ENCODE measurements at regions not wholly inside any gene's neighbourhood (a gene's known extent, or its start where the extent isn't known, plus 50 kb on each side); places are given as distances from the start of the nearest gene placed in this dataset.
"Not testable (repeated sequence)": the region's sequence is repeated elsewhere in the genome, so short reads cannot be mapped to it uniquely, and the experiment has no call there.

- no peak for DNase-seq (ENCODE audit: low spot score)
These were observed 216.9 kb downstream of the RPAP3 start for GRCh38 chr12:47488888-47489287.

GRCh38 chr12:47481041-47481440, 224.8 kb downstream of the RPAP3 start:
- DNase-seq (ENCODE audit: low spot score): no peak

GRCh38 chr12:47478426-47478825, 227.4 kb downstream of the RPAP3 start:
- DNase-seq (ENCODE audit: low spot score): no peak

- DNase-seq (ENCODE audit: low spot score): no peak
These were observed 232.7 kb downstream of the RPAP3 start for GRCh38 chr12:47473091-47473490.

GRCh38 chr12:47470349-47470748, 235.5 kb downstream of the RPAP3 start:
- DNase-seq (ENCODE audit: low spot score): not testable (repeated sequence)

- not testable (repeated sequence) for DNase-seq (ENCODE audit: low spot score)
These were observed 241.9 kb downstream of the RPAP3 start for GRCh38 chr12:47463918-47464317.

- no peak for DNase-seq (ENCODE audit: low spot score)
These were observed 247.6 kb downstream of the RPAP3 start for GRCh38 chr12:47458279-47458678.

- no peak for DNase-seq (ENCODE audit: low spot score)
These were observed 256.0 kb downstream of the RPAP3 start for GRCh38 chr12:47449797-47450196.

GRCh38 chr12:47442310-47442709, 263.5 kb downstream of the RPAP3 start:
- DNase-seq (ENCODE audit: low spot score): no peak

- no peak for DNase-seq (ENCODE audit: low spot score)
These were observed 264.3 kb downstream of the RPAP3 start for GRCh38 chr12:47441490-47441889.

- no peak for DNase-seq (ENCODE audit: low spot score)
These were observed 267.7 kb downstream of the RPAP3 start for GRCh38 chr12:47438175-47438574.

- DNase-seq (ENCODE audit: low spot score): no peak
These were observed 268.3 kb downstream of the RPAP3 start for GRCh38 chr12:47437570-47437969.

GRCh38 chr12:47433876-47434275, 272.0 kb downstream of the RPAP3 start:
- no peak for DNase-seq (ENCODE audit: low spot score)

GRCh38 chr12:47426678-47427309, 279.0 kb downstream of the RPAP3 start:
- not testable (repeated sequence) for DNase-seq (ENCODE audit: low spot score)

- no peak for DNase-seq (ENCODE audit: low spot score)
These were observed 283.2 kb downstream of the RPAP3 start for GRCh38 chr12:47422611-47423010.

GRCh38 chr12:47419497-47419896, 286.3 kb downstream of the RPAP3 start:
- DNase-seq (ENCODE audit: low spot score): no peak

- no peak for DNase-seq (ENCODE audit: low spot score)
These were observed 287.9 kb downstream of the RPAP3 start for GRCh38 chr12:47417955-47418354.

- no peak for DNase-seq (ENCODE audit: low spot score)
These were observed 288.7 kb downstream of the RPAP3 start for GRCh38 chr12:47417121-47417520.

- no peak for DNase-seq (ENCODE audit: low spot score)
These were observed 290.8 kb downstream of the RPAP3 start for GRCh38 chr12:47415054-47415453.

GRCh38 chr12:47414511-47414910, 291.3 kb downstream of the RPAP3 start:
- no peak for DNase-seq (ENCODE audit: low spot score)

- no peak for DNase-seq (ENCODE audit: low spot score)
These were observed 292.0 kb downstream of the RPAP3 start for GRCh38 chr12:47413806-47414205.

- DNase-seq (ENCODE audit: low spot score): no peak
These were observed 293.1 kb downstream of the RPAP3 start for GRCh38 chr12:47412601-47413236.

- DNase-seq (ENCODE audit: low spot score): no peak
These were observed 293.9 kb downstream of the RPAP3 start for GRCh38 chr12:47411966-47412365.

- no peak for DNase-seq (ENCODE audit: low spot score)
These were observed 295.0 kb downstream of the RPAP3 start for GRCh38 chr12:47410862-47411261.

Measured in NAMALWA (cell line).